ENCODE measurements at regions not wholly inside any gene's neighbourhood (a gene's known extent, or its start where the extent isn't known, plus 50 kb on each side); places are given as distances from the start of the nearest gene placed in this dataset.

DNA sequence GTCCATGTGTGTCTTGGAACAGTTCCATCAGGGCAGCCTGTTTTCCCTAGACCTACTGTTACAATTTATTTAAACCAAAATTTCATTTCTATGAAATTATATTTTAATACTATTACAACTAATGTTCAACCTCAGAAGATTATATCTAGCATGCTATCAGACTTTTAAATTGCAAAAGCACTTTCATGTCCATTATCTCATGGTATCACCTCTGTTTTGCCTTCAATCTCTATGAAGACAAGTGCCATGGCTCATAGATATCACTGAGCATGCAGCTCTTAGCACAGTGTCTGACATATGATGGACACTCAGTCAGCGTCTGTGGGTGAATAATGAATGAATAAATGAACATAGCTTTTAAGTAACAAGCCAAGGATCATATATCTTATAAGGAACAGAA lies 288.8 kb downstream of the RAD51AP2 start:
- Histone ChIP-seq H4K20me1 (ENCODE audit: insufficient read depth, poor library complexity, severe bottlenecking) (no peaks in the 10 kb centered on the region), H3K9me2 (replicated peaks; ENCODE audit: insufficient read depth) (no peaks in the 10 kb centered on the region), H3K36me3 (replicated peaks; ENCODE audit: insufficient read depth, low read depth) (no peaks in the 10 kb centered on the region), H3K27ac (no peak overlapping the region), H3K4me2 (no peak overlapping the region), H3K27me3 (no peaks in the 10 kb centered on the region), H2AFZ (no peak overlapping the region), H3K79me2 (no peaks in the 10 kb centered on the region), H3K4me1 (ENCODE audit: insufficient read depth) (no peaks in the 10 kb centered on the region), H3K4me3 (no peak overlapping the region), H3K9me3 (ENCODE audit: low read depth) (no peaks in the 10 kb centered on the region)
- WGBS (ENCODE audit: low lambda C conversion rate, missing lambda C conversion rate), result 77% methylated on average over 1 of the region's 1 CpG
- DNase-seq (ENCODE audit: low spot score), result no peak
- TF ChIP-seq, protein P1, sequence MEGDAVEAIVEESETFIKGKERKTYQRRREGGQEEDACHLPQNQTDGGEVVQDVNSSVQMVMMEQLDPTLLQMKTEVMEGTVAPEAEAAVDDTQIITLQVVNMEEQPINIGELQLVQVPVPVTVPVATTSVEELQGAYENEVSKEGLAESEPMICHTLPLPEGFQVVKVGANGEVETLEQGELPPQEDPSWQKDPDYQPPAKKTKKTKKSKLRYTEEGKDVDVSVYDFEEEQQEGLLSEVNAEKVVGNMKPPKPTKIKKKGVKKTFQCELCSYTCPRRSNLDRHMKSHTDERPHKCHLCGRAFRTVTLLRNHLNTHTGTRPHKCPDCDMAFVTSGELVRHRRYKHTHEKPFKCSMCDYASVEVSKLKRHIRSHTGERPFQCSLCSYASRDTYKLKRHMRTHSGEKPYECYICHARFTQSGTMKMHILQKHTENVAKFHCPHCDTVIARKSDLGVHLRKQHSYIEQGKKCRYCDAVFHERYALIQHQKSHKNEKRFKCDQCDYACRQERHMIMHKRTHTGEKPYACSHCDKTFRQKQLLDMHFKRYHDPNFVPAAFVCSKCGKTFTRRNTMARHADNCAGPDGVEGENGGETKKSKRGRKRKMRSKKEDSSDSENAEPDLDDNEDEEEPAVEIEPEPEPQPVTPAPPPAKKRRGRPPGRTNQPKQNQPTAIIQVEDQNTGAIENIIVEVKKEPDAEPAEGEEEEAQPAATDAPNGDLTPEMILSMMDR (IDR thresholded peaks at IDR 0.05; ENCODE audit: poor library complexity), result no peak
- TF ChIP-seq EZH2 (IDR thresholded peaks at IDR 0.05; ENCODE audit: borderline replicate concordance) (no peak), EZH2phosphoT487 (IDR thresholded peaks at IDR 0.05; ENCODE audit: low read depth, severe bottlenecking, unreplicated experiment) (no peak)

DNA sequence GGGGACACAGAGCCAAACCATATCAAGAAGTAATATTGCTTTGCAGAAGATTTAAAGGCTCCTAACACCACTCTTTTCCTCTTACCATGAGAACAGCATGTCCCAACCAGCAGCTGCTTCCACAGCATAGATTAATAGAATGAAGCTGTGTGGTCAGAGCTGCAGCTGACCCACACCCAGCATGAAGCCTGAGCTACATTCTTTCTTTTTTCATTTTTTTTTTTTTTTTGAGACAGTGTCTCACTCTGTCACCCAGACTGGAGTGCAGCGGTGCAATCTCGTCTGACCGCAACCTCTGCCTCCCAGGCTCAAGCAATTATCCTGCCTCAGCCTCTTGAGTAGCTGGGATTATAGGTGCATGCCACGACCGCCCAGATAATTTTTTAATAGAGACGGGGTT lies 289.8 kb downstream of the RAD51AP2 start:
- no peaks in the 10 kb centered on the region for H3K9me3 ChIP-seq (ENCODE audit: low read depth)

DNA sequence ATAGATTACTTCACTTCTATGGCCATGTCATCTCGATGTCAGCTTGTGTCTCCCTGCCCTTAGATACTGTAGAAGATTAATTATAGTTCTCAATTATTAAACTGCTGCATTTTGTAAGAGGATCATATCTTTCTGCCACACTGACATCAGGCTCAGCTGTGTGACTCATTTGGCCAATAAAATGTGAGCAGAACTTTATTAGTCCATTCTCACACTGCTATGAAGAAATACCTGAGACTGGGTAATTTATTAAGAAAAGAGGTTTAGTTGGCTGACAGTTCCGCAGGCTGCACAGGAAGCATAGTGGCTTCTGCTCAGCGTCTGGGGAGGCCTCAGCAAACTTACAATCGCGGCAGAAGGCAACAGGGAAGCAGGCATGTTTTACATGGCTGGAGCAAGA lies 290.4 kb downstream of the RAD51AP2 start:
- H3K27me3 ChIP-seq, result no peaks in the 10 kb centered on the region
- H3K9me3 ChIP-seq (ENCODE audit: low read depth), result no peaks in the 10 kb centered on the region
- 90% methylated on average over 5 of the region's 5 CpGs for WGBS (ENCODE audit: low lambda C conversion rate, missing lambda C conversion rate)
- no peak overlapping the region for H3K4me3 ChIP-seq
- no peaks in the 10 kb centered on the region for H4K20me1 ChIP-seq (ENCODE audit: insufficient read depth, poor library complexity, severe bottlenecking)
- no peak overlapping the region for H3K27ac ChIP-seq
- no peaks in the 10 kb centered on the region for H3K9me2 ChIP-seq (replicated peaks; ENCODE audit: insufficient read depth)
- H3K36me3 ChIP-seq (replicated peaks; ENCODE audit: insufficient read depth, low read depth), result no peaks in the 10 kb centered on the region
- DNase-seq (ENCODE audit: low spot score), result no peak
- H2AFZ ChIP-seq, result no peak overlapping the region
- H3K4me2 ChIP-seq, result no peak overlapping the region
- no peak for TF ChIP-seq EZH2 (IDR thresholded peaks at IDR 0.05; ENCODE audit: borderline replicate concordance)
- no peak for TF ChIP-seq EZH2phosphoT487 (IDR thresholded peaks at IDR 0.05; ENCODE audit: low read depth, severe bottlenecking, unreplicated experiment)
- TF ChIP-seq, protein P1 (IDR thresholded peaks at IDR 0.05; ENCODE audit: poor library complexity), result no peak
- H3K79me2 ChIP-seq, result no peaks in the 10 kb centered on the region
- H3K4me1 ChIP-seq (ENCODE audit: insufficient read depth), result no peaks in the 10 kb centered on the region

More for the DNA sequence above, 289.8 kb downstream of the RAD51AP2 start:
- no peaks in the 10 kb centered on the region for H3K27me3 ChIP-seq
- TF ChIP-seq, protein P1 (IDR thresholded peaks at IDR 0.05; ENCODE audit: poor library complexity), result no peak
- no peak for TF ChIP-seq EZH2 (IDR thresholded peaks at IDR 0.05; ENCODE audit: borderline replicate concordance)
- H3K4me2 ChIP-seq, result no peak overlapping the region
- WGBS (ENCODE audit: low lambda C conversion rate, missing lambda C conversion rate), result 83% methylated on average over 6 of the region's 6 CpGs
- no peak overlapping the region for H3K27ac ChIP-seq
- no peaks in the 10 kb centered on the region for H4K20me1 ChIP-seq (ENCODE audit: insufficient read depth, poor library complexity, severe bottlenecking)
- DNase-seq (ENCODE audit: low spot score), result no peak
- H3K36me3 ChIP-seq (replicated peaks; ENCODE audit: insufficient read depth, low read depth), result no peaks in the 10 kb centered on the region
- no peak overlapping the region for H3K4me3 ChIP-seq
- no peaks in the 10 kb centered on the region for H3K9me2 ChIP-seq (replicated peaks; ENCODE audit: insufficient read depth)
- H2AFZ ChIP-seq, result no peak overlapping the region
- no peaks in the 10 kb centered on the region for H3K4me1 ChIP-seq (ENCODE audit: insufficient read depth)
- no peaks in the 10 kb centered on the region for H3K79me2 ChIP-seq

DNA sequence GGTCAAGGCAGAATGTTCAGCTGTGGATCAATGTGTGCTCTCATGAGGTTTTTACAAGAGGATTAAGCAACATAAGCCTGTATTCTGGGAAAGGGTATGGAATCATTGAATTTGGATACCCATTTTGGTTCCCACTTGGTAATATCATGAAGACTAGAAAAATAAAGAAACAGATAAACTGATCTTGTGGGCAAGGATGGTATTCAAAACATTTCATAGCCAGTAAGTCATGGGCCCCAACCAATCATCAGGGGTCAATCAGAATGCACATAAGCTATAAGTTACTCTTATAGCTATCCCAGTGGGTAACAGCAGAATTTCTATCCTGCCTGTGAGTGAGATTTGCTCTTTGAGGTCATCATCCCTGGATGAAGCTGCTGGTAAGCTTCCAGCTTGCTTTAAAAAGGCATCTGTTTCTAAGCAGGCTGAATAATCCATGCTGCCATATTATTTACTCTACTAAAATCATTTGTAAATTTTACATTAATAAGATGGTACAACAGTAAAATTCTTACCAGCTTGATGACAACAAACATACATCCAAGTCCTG lies 291.2 kb downstream of the RAD51AP2 start:
- Histone ChIP-seq H2AFZ (no peak overlapping the region), H3K9me2 (replicated peaks; ENCODE audit: insufficient read depth) (no peaks in the 10 kb centered on the region), H3K4me2 (no peak overlapping the region), H3K79me2 (no peaks in the 10 kb centered on the region), H3K27ac (no peak overlapping the region), H3K9me3 (ENCODE audit: low read depth) (no peaks in the 10 kb centered on the region), H3K27me3 (no peaks in the 10 kb centered on the region), H3K36me3 (replicated peaks; ENCODE audit: insufficient read depth, low read depth) (no peaks in the 10 kb centered on the region), H3K4me3 (no peak overlapping the region), H3K4me1 (ENCODE audit: insufficient read depth) (no peaks in the 10 kb centered on the region), H4K20me1 (ENCODE audit: insufficient read depth, poor library complexity, severe bottlenecking) (no peaks in the 10 kb centered on the region)
- TF ChIP-seq EZH2phosphoT487 (IDR thresholded peaks at IDR 0.05; ENCODE audit: low read depth, severe bottlenecking, unreplicated experiment) (no peak), EZH2 (IDR thresholded peaks at IDR 0.05; ENCODE audit: borderline replicate concordance) (no peak)
- TF ChIP-seq, protein P1 (IDR thresholded peaks at IDR 0.05; ENCODE audit: poor library complexity), result no peak
- DNase-seq (ENCODE audit: low spot score), result no peak

All from hepatocyte (in vitro differentiated cells).